GM19372 (cell line): ENCODE measurements at regions not wholly inside any gene's neighbourhood (a gene's known extent, or its start where the extent isn't known, plus 50 kb on each side); places are given as distances from the start of the nearest gene placed in this dataset.

Experiments
- ATAC-seq: cut with Tn5 transposase; IDR thresholded peaks from one replicate; pipeline ENCODE4 v1.9.1; 2021; ENCODE audit warnings: mild to moderate bottlenecking, low read depth, moderate library complexity; ENCODE audit not compliant: unreplicated experiment

DNA sequence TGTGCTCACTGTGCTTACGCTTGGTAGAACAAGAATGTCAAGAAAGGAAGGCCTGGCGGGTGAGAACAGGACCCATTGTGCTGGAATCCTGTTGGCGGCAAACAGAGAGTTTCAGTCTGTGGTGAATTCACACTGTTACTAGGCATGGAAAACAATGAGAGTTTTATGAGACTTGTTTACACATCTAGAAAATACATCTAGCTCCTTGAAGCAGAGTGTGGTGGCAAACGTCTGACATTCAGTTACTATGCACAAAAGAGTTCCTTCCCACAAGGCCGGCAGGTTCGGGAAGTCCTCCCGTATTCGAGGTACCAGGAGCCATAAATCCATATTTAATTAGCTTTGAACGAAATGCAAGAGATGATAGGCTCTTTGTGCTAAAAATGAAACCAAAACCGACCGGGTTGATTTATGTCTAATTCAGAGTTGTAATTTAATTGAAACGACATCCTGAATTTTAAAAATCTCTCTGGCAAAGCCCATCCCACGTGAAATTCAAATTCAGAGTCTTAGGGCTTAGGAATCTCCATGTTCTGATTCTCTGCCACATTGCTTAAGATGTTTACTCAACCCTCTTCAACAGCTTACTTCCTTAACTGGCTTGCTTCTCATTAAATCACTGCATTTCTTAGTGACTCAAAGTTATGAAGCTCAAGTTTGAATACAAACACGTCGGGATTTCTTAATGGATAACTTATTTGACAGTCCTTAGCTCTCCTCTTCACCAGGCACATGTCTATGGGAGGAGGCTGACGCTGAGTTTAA, 299.9 kb upstream of the PITRM1 start:
- ATAC-seq: no peak

DNA sequence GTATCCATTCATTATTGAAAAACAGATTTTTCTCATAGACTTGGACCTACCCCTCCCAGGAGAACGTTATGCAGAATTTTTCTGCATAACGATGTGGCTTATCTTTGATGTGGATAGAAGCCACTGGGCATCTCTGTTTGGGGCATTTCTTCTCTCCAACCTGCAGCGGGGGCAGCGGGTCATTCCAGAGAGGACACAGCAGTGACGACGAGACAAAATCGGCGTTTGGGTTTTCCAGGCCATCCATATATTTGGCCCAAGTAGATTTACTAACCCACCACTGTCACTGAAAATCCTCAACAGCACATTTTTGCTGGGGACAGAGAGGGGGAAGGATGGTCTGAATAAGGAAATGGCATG, 299.3 kb upstream of the PITRM1 start:
- no peak for ATAC-seq

GRCh38 chr10:3471472-3471871, 298.9 kb upstream of the PITRM1 start:
- no peak for ATAC-seq

GRCh38 chr10:3470191-3470590, 297.6 kb upstream of the PITRM1 start:
- ATAC-seq: no peak

GRCh38 chr10:3469639-3470020, 297.0 kb upstream of the PITRM1 start:
- ATAC-seq: no peak

- no peak for ATAC-seq
Measured at GRCh38 chr10:3468919-3469638, 296.5 kb upstream of the PITRM1 start.

DNA sequence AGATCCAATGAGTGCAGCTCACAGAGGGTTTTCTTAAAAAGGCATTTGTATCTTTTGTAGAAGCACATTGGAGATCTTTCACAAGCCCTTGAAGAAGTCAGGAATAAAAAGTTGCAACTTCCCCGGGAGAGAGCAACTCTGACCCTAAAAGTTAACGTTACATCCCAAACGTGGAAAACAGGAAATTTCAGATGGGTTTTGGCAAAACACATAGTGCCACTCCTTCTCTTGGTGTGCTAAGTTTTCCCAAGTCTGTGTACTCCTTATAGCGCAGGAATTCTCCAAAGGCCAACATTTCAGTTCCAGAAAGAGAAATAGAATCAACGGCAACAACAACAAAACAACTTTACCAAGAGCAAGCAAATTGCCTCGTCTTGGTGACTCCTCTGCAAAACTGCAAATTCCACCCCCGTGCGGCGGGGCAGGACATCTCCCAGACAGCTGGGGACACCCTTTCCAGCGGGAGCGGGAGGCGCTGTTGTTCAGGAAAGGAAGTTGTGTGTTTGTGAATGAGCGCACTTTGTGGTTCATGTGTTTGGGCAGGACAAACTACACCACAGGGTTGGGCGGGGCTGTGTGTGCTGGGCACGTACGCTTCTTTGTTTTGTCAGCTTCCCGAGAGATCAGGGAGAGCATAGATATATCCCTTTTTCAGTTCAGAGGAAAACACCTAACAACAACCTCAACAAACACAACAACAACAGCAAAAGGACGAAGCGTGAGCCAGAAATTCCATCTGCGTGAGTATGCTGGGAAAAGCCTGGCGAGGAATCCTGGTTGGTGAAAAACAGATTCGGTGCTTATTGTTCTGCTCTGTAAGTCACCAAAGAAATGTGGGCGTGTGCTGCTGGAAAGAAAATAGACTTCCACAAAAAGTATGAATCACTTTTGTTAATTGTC, 294.7 kb upstream of the PITRM1 start:
- ATAC-seq: no peak

GRCh38 chr10:3465406-3465891, 292.9 kb upstream of the PITRM1 start:
- ATAC-seq: no peak

- no peak for ATAC-seq
Measured at GRCh38 chr10:3464760-3465405, 292.3 kb upstream of the PITRM1 start.

DNA sequence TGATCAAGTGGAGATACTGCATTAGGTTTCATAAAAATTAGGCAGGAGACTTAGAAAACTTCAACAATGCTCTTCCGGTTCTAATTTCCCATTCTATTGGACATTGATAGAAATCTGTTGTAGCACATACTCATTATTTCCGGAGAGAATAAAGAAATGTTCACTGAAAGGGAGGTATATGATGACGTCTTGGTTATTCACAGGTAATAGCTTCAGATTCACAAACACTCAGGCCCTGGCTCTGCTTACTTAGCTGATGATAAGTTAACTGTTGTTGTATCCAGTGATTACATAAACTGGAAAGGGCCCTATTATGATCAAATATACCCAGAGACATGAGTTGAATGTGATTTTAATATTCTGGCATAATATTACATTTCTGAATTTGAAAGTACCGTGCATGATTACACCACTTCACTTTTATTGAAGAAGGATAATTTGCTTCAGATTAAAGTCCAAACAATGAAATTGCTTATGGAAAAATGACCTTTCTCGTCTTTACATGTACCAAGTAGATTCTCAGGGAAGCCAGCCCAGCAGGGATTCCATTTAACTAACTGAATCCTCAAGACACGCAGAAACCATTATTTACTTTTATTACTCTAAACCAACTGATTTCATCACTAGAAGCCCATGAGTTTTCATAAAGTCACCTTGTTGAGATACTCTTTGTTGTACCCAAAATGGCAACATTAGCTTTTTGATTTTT, 288.0 kb upstream of the PITRM1 start:
- no peak for ATAC-seq

DNA sequence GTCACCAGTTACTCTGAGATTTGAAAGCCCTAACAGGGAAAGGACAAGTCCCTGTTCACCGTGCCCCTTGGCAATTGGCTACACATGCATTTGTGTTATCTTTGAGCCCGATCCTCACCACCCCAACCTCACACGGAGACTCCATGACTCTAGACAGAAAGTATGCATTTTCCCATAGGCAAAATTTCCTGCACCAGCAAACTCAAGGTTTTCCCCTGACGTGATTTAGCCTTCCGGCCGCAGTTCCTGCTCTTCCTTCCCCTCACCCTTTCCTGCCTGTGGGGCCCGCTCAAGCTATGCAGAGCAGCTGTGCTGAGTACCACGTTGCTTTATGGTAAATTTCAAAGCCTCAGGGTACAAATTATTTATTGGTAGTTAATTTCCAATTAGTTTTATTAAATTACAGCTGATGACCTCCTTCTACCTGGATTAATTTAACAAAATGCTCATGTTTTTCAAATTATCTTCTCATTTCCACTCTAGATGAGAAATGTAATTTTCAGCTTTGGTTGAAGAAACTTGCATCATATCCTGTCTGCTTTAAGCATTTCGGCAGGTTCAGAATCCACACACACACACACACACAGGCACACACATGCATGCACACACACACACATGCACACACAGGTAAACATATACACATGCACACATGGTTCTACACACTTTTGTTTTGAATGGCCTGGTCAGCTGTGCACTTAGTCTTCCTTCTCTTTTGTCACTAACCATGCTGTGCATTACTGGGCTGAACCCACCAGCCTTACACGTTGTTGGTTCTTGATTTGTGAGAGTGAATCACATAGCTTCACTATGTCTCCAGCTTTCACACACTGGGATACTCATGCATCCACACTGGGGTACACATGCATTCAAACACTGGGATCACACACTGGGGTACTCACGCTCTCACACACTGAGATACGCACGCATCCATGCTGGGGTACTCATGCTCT, 283.1 kb upstream of the PITRM1 start:
- no peak for ATAC-seq

DNA sequence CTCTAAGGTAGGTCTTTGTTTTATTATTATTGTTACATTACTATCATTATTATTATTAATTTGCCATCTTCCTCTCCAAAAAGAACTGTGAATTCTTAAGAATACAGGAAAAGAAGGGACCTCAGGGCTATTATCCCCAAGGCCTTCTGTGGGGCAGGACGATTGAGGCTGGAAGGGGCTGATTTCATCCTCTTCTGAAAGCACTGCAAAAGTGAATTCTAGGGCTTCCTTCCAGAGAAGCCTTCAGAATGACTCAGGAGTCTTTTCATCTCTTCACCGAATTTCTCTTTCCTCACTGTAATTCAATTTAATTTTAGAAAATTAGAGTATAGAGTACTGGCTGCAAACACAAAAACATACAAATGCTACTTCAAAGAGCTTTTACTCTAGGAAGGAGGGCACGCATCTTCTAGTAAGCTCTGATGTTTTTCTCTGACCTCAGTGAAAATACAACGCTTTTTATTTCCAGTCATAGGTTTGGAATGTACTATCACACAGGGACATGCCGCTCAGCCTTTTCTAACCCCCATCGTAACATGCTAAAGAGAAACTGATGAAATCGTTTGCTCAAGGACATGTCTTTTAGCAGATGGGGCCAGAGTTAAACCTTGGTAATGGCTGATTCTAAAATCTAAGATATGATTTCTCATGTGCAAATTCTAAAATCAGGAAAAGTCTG, 280.2 kb upstream of the PITRM1 start:
- no peak for ATAC-seq

DNA sequence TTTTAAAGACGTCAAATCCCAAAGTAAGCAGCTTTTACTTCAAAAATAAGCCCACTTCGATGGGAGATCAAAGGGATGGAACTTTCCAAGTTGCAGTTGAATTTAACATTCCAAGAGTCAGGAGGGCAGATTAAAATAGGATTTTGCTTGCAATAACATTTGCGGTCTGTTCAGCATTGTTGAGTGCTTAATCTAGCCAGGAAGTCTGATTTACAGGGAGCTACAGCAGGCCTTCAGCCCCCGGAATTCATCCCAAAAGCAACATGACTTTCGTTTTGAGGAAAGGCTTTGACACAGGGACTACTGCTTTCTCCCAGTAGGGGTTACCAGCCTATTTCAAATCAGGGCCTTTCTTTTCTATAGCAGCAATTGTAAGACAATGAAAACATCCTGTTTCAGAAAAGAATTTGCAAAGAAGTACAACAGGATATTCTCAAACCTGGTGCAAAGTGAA, 279.6 kb upstream of the PITRM1 start:
- ATAC-seq: no peak

DNA sequence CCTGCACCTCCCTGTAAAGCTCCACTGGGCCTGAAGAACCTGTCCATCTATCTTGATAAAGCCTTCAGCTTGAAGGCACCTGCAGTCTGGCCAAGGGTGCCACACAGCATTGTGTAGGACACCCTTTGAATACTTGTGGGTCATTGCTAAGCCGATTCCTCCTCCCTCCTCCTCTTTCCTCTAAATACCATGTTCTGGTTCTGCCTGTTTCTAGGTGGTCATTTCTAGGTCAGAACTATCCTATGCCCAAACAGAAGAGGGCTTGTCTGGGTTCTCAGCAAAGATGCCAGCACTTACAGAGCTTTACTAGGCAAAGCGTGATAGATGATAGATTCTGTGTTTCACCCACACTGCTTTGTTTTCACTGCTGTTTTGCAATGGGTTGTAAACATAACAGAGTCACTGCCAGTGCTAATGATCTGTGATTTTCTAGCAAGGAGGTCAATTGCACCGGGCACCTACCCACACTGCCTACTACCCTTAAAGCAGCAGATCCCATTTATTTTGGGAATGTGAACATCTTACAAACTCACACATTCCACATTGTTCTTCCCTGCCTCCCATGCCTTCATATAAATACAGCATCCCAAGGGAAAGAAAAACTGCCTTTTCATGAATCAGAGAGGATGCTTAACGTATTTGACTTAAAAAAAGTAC, 279.1 kb upstream of the PITRM1 start:
- ATAC-seq: no peak

GRCh38 chr10:3446221-3446620, 273.6 kb upstream of the PITRM1 start:
- ATAC-seq: no peak

DNA sequence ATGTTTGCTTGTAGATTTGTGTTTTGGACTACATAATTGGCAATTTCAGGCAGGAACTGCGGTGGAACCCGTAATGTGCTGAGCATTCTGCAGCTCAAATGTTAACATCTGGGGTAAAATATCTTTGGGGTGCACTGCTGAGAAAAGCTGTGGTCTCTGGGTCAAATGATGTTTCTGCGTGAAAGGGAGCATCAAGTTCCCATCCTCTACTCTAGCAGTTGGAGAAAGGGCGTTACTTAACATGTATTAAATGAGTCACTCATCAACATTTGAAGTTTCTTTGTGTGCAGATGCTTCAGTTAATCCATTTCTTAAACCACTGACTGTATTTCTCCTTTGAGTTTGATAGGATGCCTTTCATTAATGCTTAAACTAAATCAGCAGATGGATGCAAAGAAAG, 273.1 kb upstream of the PITRM1 start:
- ATAC-seq: no peak

- ATAC-seq: no peak
Measured at GRCh38 chr10:3442451-3442990, 269.9 kb upstream of the PITRM1 start.
